ENCODE measurements at regions not wholly inside any gene's neighbourhood (a gene's known extent, or its start where the extent isn't known, plus 50 kb on each side); places are given as distances from the start of the nearest gene placed in this dataset.
"Not testable (repeated sequence)": the region's sequence is repeated elsewhere in the genome, so short reads cannot be mapped to it uniquely, and the experiment has no call there.

GRCh38 chr1:100628631-100629081 is 90.7 kb downstream of the GPR88 start:
- peak; percentile 36 for DNase-seq (ENCODE audit: low read depth)

- no peak for DNase-seq (ENCODE audit: low read depth)
These were observed 90.2 kb upstream of the VCAM1 start for GRCh38 chr1:100629391-100629790.

- peak; percentile 62 for DNase-seq (ENCODE audit: low read depth)
These were observed 88.5 kb upstream of the VCAM1 start for GRCh38 chr1:100631015-100631551.

GRCh38 chr1:100642826-100643225 is 76.7 kb upstream of the VCAM1 start:
- no peak for DNase-seq (ENCODE audit: low read depth)

GRCh38 chr1:100643471-100644196 is 75.9 kb upstream of the VCAM1 start:
- peak; percentile 40 for DNase-seq (ENCODE audit: low read depth)

GRCh38 chr1:100646001-100646400 is 73.5 kb upstream of the VCAM1 start:
- DNase-seq (ENCODE audit: low read depth): no peak

GRCh38 chr1:100649146-100649545 is 70.4 kb upstream of the VCAM1 start:
- no peak for DNase-seq (ENCODE audit: low read depth)

- DNase-seq (ENCODE audit: low read depth): peak; percentile 30
These were observed 61.4 kb upstream of the VCAM1 start for GRCh38 chr1:100657876-100658715.

GRCh38 chr1:100658716-100659026 is 60.9 kb upstream of the VCAM1 start:
- no peak for DNase-seq (ENCODE audit: low read depth)

- no peak for DNase-seq (ENCODE audit: low read depth)
These were observed 58.4 kb upstream of the VCAM1 start for GRCh38 chr1:100661176-100661575.

GRCh38 chr1:100668494-100668893 is 51.0 kb upstream of the VCAM1 start:
- DNase-seq (ENCODE audit: low read depth): not testable (repeated sequence)
